Ishikawa (cell line): ENCODE measurements at regions not wholly inside any gene's neighbourhood (a gene's known extent, or its start where the extent isn't known, plus 50 kb on each side); places are given as distances from the start of the nearest gene placed in this dataset.

Experiments
- EP300 ChIP-seq: IDR thresholded peaks from 2 replicates; pipeline ENCODE4 v1.6.1; 2012; ENCODE audit warnings: borderline replicate concordance
- NFIC ChIP-seq: IDR thresholded peaks from 2 replicates; pipeline ENCODE4 v1.6.1; 2012

DNA sequence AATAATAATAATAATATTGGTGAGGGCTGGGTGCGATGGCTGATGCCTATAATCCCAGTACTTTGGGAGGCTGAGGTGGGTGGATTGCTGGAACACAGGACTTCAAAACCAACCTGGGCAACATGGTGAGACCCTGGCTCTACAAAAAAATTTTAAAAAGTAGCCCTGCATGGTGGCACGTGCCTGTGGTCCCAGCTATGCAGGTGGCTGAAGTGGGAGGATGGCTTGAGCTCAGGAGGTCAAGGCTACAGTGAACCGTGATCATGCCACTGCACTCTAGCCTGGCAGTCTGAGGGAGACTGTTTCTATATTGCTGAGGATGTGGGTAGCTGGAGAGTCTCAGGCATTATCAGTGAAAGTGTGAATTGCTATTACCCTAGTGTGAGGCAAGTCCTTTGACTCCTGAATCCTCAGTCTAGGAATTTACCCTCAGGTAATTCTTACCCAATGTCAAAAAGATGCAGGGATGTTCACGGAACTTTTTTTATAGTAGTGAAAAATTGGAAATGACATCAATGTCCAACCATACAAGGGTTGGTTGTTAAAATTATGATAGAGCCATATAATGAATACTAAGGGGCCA, 61.8 kb upstream of the RPL11 start:
- TF ChIP-seq NFIC = no peak
- no peak for TF ChIP-seq EP300
